LNCaP clone FGC (cell line): ENCODE measurements at regions not wholly inside any gene's neighbourhood (a gene's known extent, or its start where the extent isn't known, plus 50 kb on each side); places are given as distances from the start of the nearest gene placed in this dataset.
"Not testable (repeated sequence)": the region's sequence is repeated elsewhere in the genome, so short reads cannot be mapped to it uniquely, and the experiment has no call there.

Experiments
- DNase-seq: peaks from one replicate; pipeline ENCODE4 v3.0.0-alpha.2; 2011; ENCODE audit warnings: low read depth
- H3K4me3 ChIP-seq: 2 replicates; pipeline ENCODE4 v1.5.1; 2011; ENCODE audit warnings: mild to moderate bottlenecking, low read depth, low read length, control low read depth
- CTCF ChIP-seq: IDR thresholded peaks from 2 replicates; pipeline ENCODE4 v1.5.1; 2012; ENCODE audit warnings: mild to moderate bottlenecking; ENCODE audit not compliant: control insufficient read depth, insufficient read depth; ENCODE audit errors: extremely low read depth

DNA sequence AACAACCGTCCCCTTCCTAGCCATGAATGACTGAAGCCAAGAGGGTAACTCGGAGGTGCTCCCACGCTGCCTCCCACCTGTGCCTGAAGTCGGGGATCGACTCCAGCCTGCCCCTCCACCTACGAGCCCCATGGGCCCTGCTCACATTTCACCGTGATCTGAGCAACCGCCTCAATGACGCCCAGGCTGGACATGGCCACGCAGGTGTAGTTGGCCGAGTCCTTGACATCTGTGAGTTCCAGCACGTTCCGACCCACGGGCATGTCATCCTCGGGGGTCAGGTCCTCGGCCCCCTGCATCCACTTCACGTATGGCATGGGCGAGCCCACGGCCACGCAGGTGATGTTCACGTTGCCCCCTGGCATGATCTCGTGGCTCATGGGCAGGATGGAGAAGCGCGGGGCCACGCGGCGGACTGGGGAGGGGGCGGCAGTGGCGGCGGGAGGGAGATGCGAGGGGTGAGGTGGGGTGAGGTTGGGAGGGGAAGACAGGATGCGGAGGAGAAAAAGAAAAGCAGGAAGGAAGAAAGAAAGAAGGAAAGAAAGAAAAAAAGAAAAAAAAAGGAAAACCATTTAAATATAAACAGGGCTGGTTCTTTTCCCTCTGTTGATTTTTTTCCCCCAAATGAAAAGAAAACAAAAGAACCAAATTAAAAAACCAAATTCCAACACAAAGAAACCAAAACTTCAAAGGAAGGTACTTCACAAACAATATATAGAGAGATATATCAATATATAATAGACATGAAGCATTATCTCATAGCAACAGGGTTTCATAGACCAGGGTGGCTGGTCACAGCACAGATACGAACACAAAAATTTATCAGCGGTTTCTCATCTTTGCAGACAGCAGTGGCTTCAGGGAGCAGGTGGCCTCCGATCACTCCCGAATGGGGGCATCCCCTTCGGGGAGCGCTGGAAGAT is 94.7 kb downstream of the PTPRS start:
- TF ChIP-seq CTCF, result no peak

GRCh38 chr19:5244351-5244750 is 96.3 kb downstream of the PTPRS start:
- TF ChIP-seq CTCF, result no peak
- H3K4me3 ChIP-seq, result no peak overlapping the region
- no peak for DNase-seq

More for the DNA sequence above, 94.7 kb downstream of the PTPRS start:
- DNase-seq, result no peak
- no peak overlapping the region for H3K4me3 ChIP-seq

DNA sequence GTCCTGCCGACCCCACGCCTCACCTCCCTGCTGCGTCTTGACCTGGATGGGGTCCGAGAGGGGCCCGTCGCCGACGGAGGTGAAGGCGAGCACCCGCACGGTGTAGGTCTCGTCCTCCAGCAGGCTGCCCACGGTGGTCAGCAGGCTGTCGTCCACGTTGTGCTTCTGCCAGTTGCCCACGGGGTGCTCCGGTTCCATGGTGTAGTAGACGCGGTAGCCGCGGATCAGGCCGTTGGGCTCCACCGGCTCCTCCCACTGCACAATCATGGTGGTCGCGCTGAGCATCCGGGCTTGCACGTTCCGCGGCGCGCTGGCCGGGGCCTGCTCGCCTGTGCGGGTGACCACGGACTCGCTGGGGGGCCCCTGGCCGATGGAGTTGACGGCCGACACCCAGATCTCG is 96.7 kb downstream of the PTPRS start:
- DNase-seq, result no peak
- TF ChIP-seq CTCF, result no peak
- no peak overlapping the region for H3K4me3 ChIP-seq

DNA sequence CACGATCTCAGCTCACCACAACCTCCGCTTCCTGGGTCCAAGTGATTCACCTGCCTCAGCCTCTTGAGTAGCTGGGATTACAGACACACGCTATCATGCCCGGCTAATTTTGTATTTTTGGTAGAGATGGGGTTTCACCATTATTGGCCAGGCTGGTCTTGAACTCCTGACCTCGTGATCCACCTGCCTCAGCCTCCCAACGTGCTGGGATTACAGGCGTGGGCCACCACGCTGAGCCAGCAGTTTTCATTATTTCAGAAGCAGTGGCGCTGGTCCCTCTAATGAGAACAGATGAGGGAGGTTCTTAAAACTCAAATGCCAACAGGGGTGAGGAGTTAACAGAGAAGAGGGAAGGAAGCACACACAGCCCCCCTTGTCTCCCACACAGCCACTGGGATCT is 98.7 kb downstream of the PTPRS start:
- H3K4me3 ChIP-seq, DNase-seq: not testable (repeated sequence)

DNA sequence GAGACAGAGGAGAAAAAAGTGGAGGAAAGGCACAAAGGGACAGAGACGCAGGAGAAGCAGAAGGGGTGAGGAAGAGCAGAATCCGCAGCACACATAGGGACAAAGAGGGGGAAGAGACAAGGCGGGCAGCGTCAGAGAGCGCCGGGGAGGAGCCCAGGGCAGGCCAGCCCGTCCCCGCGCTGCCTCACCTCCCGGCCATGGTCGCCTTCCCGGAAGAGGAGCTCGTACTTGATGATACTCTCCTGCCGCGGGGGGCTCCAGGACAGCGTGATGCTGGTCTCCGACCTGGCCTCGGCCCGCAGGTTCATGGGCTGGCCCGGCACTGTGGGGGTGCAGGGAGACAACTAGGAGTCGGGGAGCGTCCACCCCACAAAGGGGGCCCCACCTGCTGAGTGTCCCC is 100.6 kb downstream of the PTPRS start:
- no peak overlapping the region for H3K4me3 ChIP-seq
- no peak for TF ChIP-seq CTCF
- DNase-seq, result no peak

- DNase-seq, result no peak
- no peak for TF ChIP-seq CTCF
- no peak overlapping the region for H3K4me3 ChIP-seq
Observed at GRCh38 chr19:5238700-5239099, 101.9 kb downstream of the PTPRS start.

- no peak for TF ChIP-seq CTCF
- no peak overlapping the region for H3K4me3 ChIP-seq
- DNase-seq, result no peak
Observed at GRCh38 chr19:5237939-5238480, 102.6 kb downstream of the PTPRS start.
